Uterus (tissue), 2 donors: ENCODE measurements at regions not wholly inside any gene's neighbourhood (a gene's known extent, or its start where the extent isn't known, plus 50 kb on each side); places are given as distances from the start of the nearest gene placed in this dataset.

ENCODE experiments used
- POLR2A ChIP-seq, 2 donors: fragments of 450-650 bp; IDR thresholded peaks; one replicate each; pipeline ENCODE4 v1.6.1; 2016; ENCODE audit warnings: antibody characterized with exemption in 2 of 2, mild to moderate bottlenecking in 1 of 2, moderate library complexity in 1 of 2
- TF ChIP-seq, protein P1 (sequence below), 4 experiments: fragments of 200-600 bp in 2 of 4; fragments of 450-650 bp in 2 of 4; sonication (generic) in 2 of 4; IDR thresholded peaks; one replicate each; pipeline ENCODE4 v1.5.1; 2016 to 2019; ENCODE audit warnings: antibody characterized with exemption in 4 of 4, mild to moderate bottlenecking in 2 of 4, moderate library complexity in 1 of 4

DNA sequence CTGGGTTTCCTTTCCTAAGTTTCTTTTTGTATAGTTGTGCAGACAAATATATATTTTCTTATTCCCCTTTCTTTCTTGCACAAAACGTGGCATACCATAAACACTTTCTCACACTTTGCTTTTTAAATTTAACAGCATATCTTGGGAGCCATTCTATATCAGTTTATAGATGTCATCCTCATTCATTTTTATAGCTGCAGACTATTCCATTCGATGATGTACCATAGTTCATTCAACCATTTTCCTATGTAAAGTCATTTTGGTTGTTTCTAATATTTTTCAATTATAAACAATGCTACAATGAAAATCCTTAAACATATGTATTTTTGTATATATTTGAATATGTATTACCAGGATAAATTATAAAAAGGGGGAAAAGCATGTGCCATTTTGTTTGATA lies 102.5 kb downstream of the RRM1 start:
- TF ChIP-seq, protein P1, sequence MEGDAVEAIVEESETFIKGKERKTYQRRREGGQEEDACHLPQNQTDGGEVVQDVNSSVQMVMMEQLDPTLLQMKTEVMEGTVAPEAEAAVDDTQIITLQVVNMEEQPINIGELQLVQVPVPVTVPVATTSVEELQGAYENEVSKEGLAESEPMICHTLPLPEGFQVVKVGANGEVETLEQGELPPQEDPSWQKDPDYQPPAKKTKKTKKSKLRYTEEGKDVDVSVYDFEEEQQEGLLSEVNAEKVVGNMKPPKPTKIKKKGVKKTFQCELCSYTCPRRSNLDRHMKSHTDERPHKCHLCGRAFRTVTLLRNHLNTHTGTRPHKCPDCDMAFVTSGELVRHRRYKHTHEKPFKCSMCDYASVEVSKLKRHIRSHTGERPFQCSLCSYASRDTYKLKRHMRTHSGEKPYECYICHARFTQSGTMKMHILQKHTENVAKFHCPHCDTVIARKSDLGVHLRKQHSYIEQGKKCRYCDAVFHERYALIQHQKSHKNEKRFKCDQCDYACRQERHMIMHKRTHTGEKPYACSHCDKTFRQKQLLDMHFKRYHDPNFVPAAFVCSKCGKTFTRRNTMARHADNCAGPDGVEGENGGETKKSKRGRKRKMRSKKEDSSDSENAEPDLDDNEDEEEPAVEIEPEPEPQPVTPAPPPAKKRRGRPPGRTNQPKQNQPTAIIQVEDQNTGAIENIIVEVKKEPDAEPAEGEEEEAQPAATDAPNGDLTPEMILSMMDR (IDR thresholded peaks at IDR 0.05), result no peak
- no peak for TF ChIP-seq POLR2A (IDR thresholded peaks at IDR 0.05)
